ENCODE measurements at regions not wholly inside any gene's neighbourhood (a gene's known extent, or its start where the extent isn't known, plus 50 kb on each side); places are given as distances from the start of the nearest gene placed in this dataset.

DNA sequence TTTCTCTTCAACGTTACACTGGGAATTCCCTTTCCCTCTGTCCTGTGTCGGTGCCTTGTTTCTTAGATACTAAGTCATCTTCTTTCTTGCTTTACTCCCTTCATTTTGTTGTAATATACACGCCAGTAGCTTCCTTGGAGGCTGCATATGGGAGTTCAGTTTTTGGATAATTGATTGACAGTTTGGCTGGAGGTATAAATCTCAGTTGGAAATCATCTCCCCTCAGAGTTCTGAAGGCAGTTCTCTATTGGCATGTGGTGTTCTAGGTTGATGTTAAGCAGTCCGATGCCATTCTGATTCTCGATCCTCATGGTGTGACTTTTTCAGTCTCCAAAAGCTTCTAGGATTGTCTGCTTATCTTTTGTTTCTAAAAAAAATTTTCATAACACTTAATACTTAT, 152.5 kb upstream of the GLI2 start:
- H4K20me1 ChIP-seq (ENCODE audit: control insufficient read depth, insufficient read depth, insufficient read length), result no peaks in the 10 kb centered on the region
- no peak overlapping the region for H3K9ac ChIP-seq (ENCODE audit: extremely low read depth, insufficient read length, low read length)
- Mint-ChIP-seq H3K27ac (peak overlapping the region in 1 of 3 experiments; percentile 12; a peak in 1 of 7 replicates), H3K4me1 (peaks cover 24 to 38% of the 10 kb centered on the region in 2 experiments), H3K27me3 (ENCODE audit: low read depth) (peaks cover 87% of the 10 kb centered on the region), H3K4me3 (no peak overlapping the region), H3K9me3 (peaks cover 0 to 3% of the 10 kb centered on the region in 2 experiments; a peak in 2 of 5 replicates), H3K36me3 (ENCODE audit: insufficient read depth in 1 of 3, low read depth in 3 of 3) (no peaks in the 10 kb centered on the region)
- no peak overlapping the region for H4K5ac ChIP-seq (ENCODE audit: insufficient read length, low read depth, low read length)
- no peak overlapping the region for H2AFZ ChIP-seq (ENCODE audit: low read length)
- no peak overlapping the region for H4K91ac ChIP-seq (ENCODE audit: insufficient read length, low read depth, low read length)
- no peak overlapping the region for H3T11ph ChIP-seq (ENCODE audit: low read length)
- no peak overlapping the region for H2BK15ac ChIP-seq (ENCODE audit: low read depth, low read length)
- no peak overlapping the region for H3K4ac ChIP-seq (ENCODE audit: low read depth, low read length)
- H3K9me3 ChIP-seq (ENCODE audit: control insufficient read depth, low read depth, low read length), result no peaks in the 10 kb centered on the region
- no peak overlapping the region for H2BK5ac ChIP-seq (ENCODE audit: insufficient read length, low read length)
- no peak overlapping the region for H2AK5ac ChIP-seq (ENCODE audit: insufficient read length, low read length)
- H3K18ac ChIP-seq (ENCODE audit: insufficient read length, low read depth, low read length), result no peak overlapping the region
- H2BK12ac ChIP-seq (ENCODE audit: insufficient read length, low read depth, low read length), result no peak overlapping the region
- no peak overlapping the region for H3K27ac ChIP-seq (ENCODE audit: insufficient read length, low read depth, low read length)
- no peak overlapping the region for H3K14ac ChIP-seq (ENCODE audit: insufficient read depth, low read length)
- H3K23me2 ChIP-seq (ENCODE audit: insufficient read length, low read depth, low read length, poor library complexity, severe bottlenecking), result peaks cover 11% of the 10 kb centered on the region
- whole genome bisulfite sequencing (ENCODE audit: extremely low coverage, insufficient read length, low lambda C conversion rate), result no CpG with 5 or more reads among the region's 5 CpGs
- H3K79me2 ChIP-seq (ENCODE audit: insufficient read depth, low read length), result no peaks in the 10 kb centered on the region
- H2BK120ac ChIP-seq (ENCODE audit: low read depth, low read length, poor library complexity, severe bottlenecking), result no peak overlapping the region
- TF ChIP-seq, protein P1, sequence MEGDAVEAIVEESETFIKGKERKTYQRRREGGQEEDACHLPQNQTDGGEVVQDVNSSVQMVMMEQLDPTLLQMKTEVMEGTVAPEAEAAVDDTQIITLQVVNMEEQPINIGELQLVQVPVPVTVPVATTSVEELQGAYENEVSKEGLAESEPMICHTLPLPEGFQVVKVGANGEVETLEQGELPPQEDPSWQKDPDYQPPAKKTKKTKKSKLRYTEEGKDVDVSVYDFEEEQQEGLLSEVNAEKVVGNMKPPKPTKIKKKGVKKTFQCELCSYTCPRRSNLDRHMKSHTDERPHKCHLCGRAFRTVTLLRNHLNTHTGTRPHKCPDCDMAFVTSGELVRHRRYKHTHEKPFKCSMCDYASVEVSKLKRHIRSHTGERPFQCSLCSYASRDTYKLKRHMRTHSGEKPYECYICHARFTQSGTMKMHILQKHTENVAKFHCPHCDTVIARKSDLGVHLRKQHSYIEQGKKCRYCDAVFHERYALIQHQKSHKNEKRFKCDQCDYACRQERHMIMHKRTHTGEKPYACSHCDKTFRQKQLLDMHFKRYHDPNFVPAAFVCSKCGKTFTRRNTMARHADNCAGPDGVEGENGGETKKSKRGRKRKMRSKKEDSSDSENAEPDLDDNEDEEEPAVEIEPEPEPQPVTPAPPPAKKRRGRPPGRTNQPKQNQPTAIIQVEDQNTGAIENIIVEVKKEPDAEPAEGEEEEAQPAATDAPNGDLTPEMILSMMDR (conservative IDR thresholded peaks at IDR 0.05), result no peak
- H3K4me2 ChIP-seq (ENCODE audit: insufficient read depth, insufficient read length, low read length), result no peak overlapping the region
- no peak overlapping the region for H3K56ac ChIP-seq (ENCODE audit: insufficient read length, low read depth, low read length)
- H3K23ac ChIP-seq (ENCODE audit: insufficient read length, low read depth, low read length), result no peak overlapping the region
- H3K27me3 ChIP-seq (ENCODE audit: insufficient read depth, low read length), result peaks cover 8% of the 10 kb centered on the region; the same call in 1 of the 2 replicates
- no peaks in the 10 kb centered on the region for H3K79me1 ChIP-seq (ENCODE audit: insufficient read depth, low read depth, low read length, poor library complexity, severe bottlenecking)
- H4K8ac ChIP-seq (replicated peaks; ENCODE audit: insufficient read length, low read depth, low read length), result no peak overlapping the region
- 0 out of 2 replicates have a peak, but pooled peaks cover 3% of the 10 kb centered on the region for H3K4me1 ChIP-seq (ENCODE audit: insufficient read depth, low read length)
- no peak overlapping the region for H2BK20ac ChIP-seq (ENCODE audit: low read depth, low read length, poor library complexity, severe bottlenecking)
- DNase-seq, result no peak

Measured in H9 (cell line).